Gastroesophageal sphincter (tissue), 4 donors: ENCODE measurements at regions not wholly inside any gene's neighbourhood (a gene's known extent, or its start where the extent isn't known, plus 50 kb on each side); places are given as distances from the start of the nearest gene placed in this dataset.

Experiments
- ATAC-seq: fragments of 150-250 bp; one replicate; pipeline ENCODE4 v1.9.1; 2016; ENCODE audit warnings: mild to moderate bottlenecking, moderate library complexity
- H3K27ac ChIP-seq, 4 donors: fragments of 200-600 bp; sonication (generic) in 3 of 4; 1 replicate in 3 of 4; 2 replicates in 1 of 4; pipeline ENCODE4 v1.5.1; 2016 to 2019
- H3K27me3 ChIP-seq: fragments of 200-600 bp; sonication (generic); one replicate; pipeline ENCODE4 v1.5.1; 2019
- H3K36me3 ChIP-seq, 2 donors: fragments of 200-600 bp; sonication (generic); one replicate each; pipeline ENCODE4 v1.5.1; 2019; ENCODE audit warnings: control low read depth in 1 of 2
- H3K4me1 ChIP-seq, 3 donors: fragments of 200-600 bp; sonication (generic); 1 replicate in 2 of 3; 2 replicates in 1 of 3; pipeline ENCODE4 v1.5.1; 2016 to 2019; ENCODE audit warnings: control low read depth in 2 of 3
- H3K4me3 ChIP-seq, 2 donors: fragments of 200-600 bp; sonication (generic); one replicate each; pipeline ENCODE4 v1.5.1; 2019; ENCODE audit warnings: mild to moderate bottlenecking in 1 of 2, moderate library complexity in 1 of 2
- H3K9me3 ChIP-seq, 3 donors: fragments of 200-600 bp; sonication (generic); one replicate each; pipeline ENCODE4 v1.5.1; 2017 to 2019; ENCODE audit warnings: control low read depth in 2 of 3
- EP300 ChIP-seq: sonication (generic); formaldehyde crosslinking; IDR thresholded peaks from one replicate; pipeline ENCODE4 v1.6.1; 2017; ENCODE audit warnings: antibody characterized with exemption, mild to moderate bottlenecking
- POLR2A ChIP-seq, 2 donors: fragments of 450-650 bp; IDR thresholded peaks; one replicate each; pipeline ENCODE4 v1.6.1; 2017; ENCODE audit warnings: antibody characterized with exemption in 2 of 2, mild to moderate bottlenecking in 2 of 2, moderate library complexity in 1 of 2
- POLR2AphosphoS5 ChIP-seq: sonication (generic); formaldehyde crosslinking; IDR thresholded peaks from one replicate; pipeline ENCODE4 v1.6.1; 2017; ENCODE audit warnings: antibody characterized with exemption
- WGBS, 2 donors: methylation state at CpG; one replicate each; pipeline ENCODE4 v1.1.5; 2018; ENCODE audit warnings: low coverage in 1 of 2; 5-methylcytosine and 5-hydroxymethylcytosine counted together
- TF ChIP-seq, protein P1 (sequence below), 4 experiments: fragments of 200-600 bp in 2 of 4; fragments of 450-650 bp in 2 of 4; sonication (generic) in 1 of 4; IDR thresholded peaks; one replicate each; pipeline ENCODE4 v1.5.1; 2017 to 2019; ENCODE audit warnings: antibody characterized with exemption in 4 of 4, mild to moderate bottlenecking in 2 of 4, moderate library complexity in 2 of 4

DNA sequence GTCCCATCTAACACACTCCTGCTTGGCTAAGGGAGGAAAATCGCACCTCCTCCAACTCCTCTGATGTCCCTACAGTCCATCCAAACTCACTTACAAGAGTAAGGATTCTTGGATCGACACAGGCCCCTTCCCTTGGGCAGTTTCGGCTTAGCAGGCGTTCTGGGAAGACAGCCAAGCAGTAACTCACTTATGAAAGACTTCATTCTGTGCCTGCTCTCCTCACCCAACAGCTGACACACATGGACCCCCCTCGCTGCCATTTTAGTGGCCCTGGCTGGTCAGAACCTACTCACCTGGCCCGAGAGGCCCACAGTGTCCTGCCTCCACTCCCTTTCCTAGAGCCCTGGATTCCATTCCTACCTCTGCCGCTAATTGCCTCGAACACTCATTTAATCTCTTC lies 52.3 kb upstream of the BCL2L14 start:
- Histone ChIP-seq H3K4me3 (no peak overlapping the region), H3K27ac (no peak overlapping the region), H3K9me3 (no peaks in the 10 kb centered on the region), H3K36me3 (no peaks in the 10 kb centered on the region), H3K27me3 (no peaks in the 10 kb centered on the region), H3K4me1 (no peaks in the 10 kb centered on the region)
- ATAC-seq = no peak
- WGBS, 2 donors = 49 to 73% methylated on average over 2 to 6 of the region's 8 CpGs
- TF ChIP-seq POLR2A (IDR thresholded peaks at IDR 0.05) (no peak), POLR2AphosphoS5 (no peak), EP300 (no peak)
- TF ChIP-seq, protein P1, sequence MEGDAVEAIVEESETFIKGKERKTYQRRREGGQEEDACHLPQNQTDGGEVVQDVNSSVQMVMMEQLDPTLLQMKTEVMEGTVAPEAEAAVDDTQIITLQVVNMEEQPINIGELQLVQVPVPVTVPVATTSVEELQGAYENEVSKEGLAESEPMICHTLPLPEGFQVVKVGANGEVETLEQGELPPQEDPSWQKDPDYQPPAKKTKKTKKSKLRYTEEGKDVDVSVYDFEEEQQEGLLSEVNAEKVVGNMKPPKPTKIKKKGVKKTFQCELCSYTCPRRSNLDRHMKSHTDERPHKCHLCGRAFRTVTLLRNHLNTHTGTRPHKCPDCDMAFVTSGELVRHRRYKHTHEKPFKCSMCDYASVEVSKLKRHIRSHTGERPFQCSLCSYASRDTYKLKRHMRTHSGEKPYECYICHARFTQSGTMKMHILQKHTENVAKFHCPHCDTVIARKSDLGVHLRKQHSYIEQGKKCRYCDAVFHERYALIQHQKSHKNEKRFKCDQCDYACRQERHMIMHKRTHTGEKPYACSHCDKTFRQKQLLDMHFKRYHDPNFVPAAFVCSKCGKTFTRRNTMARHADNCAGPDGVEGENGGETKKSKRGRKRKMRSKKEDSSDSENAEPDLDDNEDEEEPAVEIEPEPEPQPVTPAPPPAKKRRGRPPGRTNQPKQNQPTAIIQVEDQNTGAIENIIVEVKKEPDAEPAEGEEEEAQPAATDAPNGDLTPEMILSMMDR (IDR thresholded peaks at IDR 0.05) = no peak

DNA sequence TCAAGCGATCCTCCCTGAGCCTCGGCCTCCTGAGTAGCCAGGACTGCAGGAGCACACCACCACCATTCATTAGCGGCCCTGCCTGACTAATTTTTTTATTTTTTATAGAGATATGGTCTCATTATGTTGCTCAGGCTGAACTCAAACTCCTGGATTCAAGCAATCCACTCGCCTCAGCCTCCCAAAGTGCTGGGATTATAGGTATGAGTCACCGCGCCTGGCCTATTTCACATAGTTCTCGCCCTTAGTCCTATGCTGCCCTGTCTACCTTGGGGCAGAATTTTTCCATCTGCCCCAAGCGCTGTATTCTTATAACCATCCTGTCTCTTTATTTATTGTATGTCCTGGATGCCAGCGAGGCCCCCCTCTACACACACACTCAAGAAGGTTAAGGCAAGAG lies 50.9 kb upstream of the BCL2L14 start:
- Histone ChIP-seq H3K27ac (no peak overlapping the region), H3K4me1 (no peaks in the 10 kb centered on the region), H3K36me3 (no peaks in the 10 kb centered on the region), H3K4me3 (no peak overlapping the region), H3K9me3 (no peaks in the 10 kb centered on the region), H3K27me3 (no peaks in the 10 kb centered on the region)
- 96 to 97% methylated on average over 8 of the region's 9 CpGs for WGBS, 2 donors
- TF ChIP-seq POLR2AphosphoS5 (no peak), POLR2A (IDR thresholded peaks at IDR 0.05) (no peak), EP300 (no peak)
- TF ChIP-seq, protein P1 (IDR thresholded peaks at IDR 0.05) = no peak
- ATAC-seq = no peak

DNA sequence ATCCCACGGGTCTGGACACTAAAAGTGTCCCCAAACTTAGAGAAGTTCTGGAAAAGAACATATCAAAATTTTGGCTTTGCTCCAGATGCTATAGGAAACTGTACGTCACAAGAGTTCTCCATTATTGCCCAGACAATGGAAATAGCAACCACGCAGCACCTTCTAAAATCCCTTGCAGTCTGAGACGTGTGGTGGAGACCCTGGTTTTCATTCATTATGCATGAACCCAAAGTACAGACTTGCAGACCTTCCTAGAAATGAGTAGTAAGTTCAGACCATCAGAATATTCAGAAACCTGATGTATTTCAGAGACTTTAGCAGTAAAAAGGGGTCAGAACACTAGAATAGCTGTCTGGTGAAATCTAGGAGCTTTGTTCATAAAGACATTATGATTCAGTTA lies 50.0 kb upstream of the BCL2L14 start:
- no peak for TF ChIP-seq POLR2A (IDR thresholded peaks at IDR 0.05)
- no peak for TF ChIP-seq EP300
- TF ChIP-seq POLR2AphosphoS5 = no peak
- TF ChIP-seq, protein P1 (IDR thresholded peaks at IDR 0.05) = no peak
- Histone ChIP-seq H3K36me3 (no peaks in the 10 kb centered on the region), H3K4me3 (no peak overlapping the region), H3K27ac (no peak overlapping the region), H3K27me3 (no peaks in the 10 kb centered on the region), H3K9me3 (no peaks in the 10 kb centered on the region), H3K4me1 (no peaks in the 10 kb centered on the region)
- WGBS, 2 donors = 77 to 83% methylated on average over 4 of the region's 4 CpGs
- no peak for ATAC-seq
